ENCODE measurements at regions not wholly inside any gene's neighbourhood (a gene's known extent, or its start where the extent isn't known, plus 50 kb on each side); places are given as distances from the start of the nearest gene placed in this dataset.

- TF ChIP-seq POLR2AphosphoS5 (IDR thresholded peaks at IDR 0.05) (no peak), POLR2A (IDR thresholded peaks at IDR 0.05; ENCODE audit: low read depth) (no peak), CTCF (IDR thresholded peaks at IDR 0.05) (no peak), EP300 (IDR thresholded peaks at IDR 0.05) (no peak)
- H3K4me1 ChIP-seq: no peaks in the 10 kb centered on the region
- intact Hi-C loops (cut with DNase I): no loop called here
- no peak overlapping the region for H3K4me3 ChIP-seq
- H3K36me3 ChIP-seq: no peaks in the 10 kb centered on the region
- H3K9me3 ChIP-seq: no peaks in the 10 kb centered on the region
- no peak for DNase-seq (ENCODE audit: extremely low spot score)
- peaks cover 0 to 33% (median 0%) of the 10 kb centered on the region in 4 donors for H3K27me3 ChIP-seq
- no peak overlapping the region for H3K27ac ChIP-seq (replicated peaks in 1 of 4)
- WGBS: 76% methylated on average over 4 of the region's 4 CpGs
Observed at GRCh38 chr10:71006506-71006905, 118.1 kb upstream of the PCBD1 start.

GRCh38 chr10:71007516-71007915, 119.2 kb upstream of the PCBD1 start:
- Histone ChIP-seq H3K36me3 (no peaks in the 10 kb centered on the region), H3K27ac (replicated peaks in 1 of 4) (no peak overlapping the region), H3K27me3 (peaks cover 0 to 33% (median 0%) of the 10 kb centered on the region in 4 donors), H3K4me3 (no peak overlapping the region), H3K9me3 (no peaks in the 10 kb centered on the region), H3K4me1 (no peaks in the 10 kb centered on the region)
- no peak for DNase-seq (ENCODE audit: extremely low spot score)
- 81% methylated on average over 4 of the region's 4 CpGs for WGBS
- intact Hi-C loops (cut with DNase I): no loop called here
- no peak for TF ChIP-seq POLR2A (IDR thresholded peaks at IDR 0.05; ENCODE audit: low read depth)
- TF ChIP-seq POLR2AphosphoS5 (IDR thresholded peaks at IDR 0.05): no peak
- TF ChIP-seq CTCF (IDR thresholded peaks at IDR 0.05): no peak

DNA sequence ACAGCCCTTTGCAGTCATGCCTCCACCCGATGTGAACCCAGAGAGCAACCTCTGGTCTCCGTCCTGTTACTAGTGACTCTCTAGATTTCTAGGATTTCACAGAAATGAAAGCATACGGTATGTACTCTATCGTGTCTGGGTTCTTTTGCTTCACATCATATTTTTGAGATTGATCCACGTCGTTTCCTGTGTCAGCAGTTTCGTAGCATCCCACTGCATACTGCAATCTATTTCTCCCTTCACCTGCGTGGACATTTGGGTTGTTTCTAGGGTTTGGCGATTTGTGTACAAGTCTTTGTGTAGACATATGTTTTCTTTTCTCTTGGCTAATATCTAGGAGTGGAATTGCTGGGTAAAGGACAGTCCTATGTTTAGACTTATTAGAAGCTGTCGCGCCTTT, 119.8 kb upstream of the PCBD1 start:
- Histone ChIP-seq H3K4me1 (no peaks in the 10 kb centered on the region), H3K9me3 (no peaks in the 10 kb centered on the region), H3K27me3 (peaks cover 0 to 33% (median 0%) of the 10 kb centered on the region in 4 donors), H3K27ac (replicated peaks in 1 of 4) (no peak overlapping the region), H3K36me3 (no peaks in the 10 kb centered on the region), H3K4me3 (no peak overlapping the region)
- no peak for DNase-seq (ENCODE audit: extremely low spot score)
- intact Hi-C loops (cut with DNase I): no loop called here
- 87% methylated on average over 11 of the region's 11 CpGs for WGBS
- TF ChIP-seq EP300 (IDR thresholded peaks at IDR 0.05) (no peak), POLR2AphosphoS5 (IDR thresholded peaks at IDR 0.05) (no peak), CTCF (IDR thresholded peaks at IDR 0.05) (no peak), POLR2A (IDR thresholded peaks at IDR 0.05; ENCODE audit: low read depth) (no peak)

DNA sequence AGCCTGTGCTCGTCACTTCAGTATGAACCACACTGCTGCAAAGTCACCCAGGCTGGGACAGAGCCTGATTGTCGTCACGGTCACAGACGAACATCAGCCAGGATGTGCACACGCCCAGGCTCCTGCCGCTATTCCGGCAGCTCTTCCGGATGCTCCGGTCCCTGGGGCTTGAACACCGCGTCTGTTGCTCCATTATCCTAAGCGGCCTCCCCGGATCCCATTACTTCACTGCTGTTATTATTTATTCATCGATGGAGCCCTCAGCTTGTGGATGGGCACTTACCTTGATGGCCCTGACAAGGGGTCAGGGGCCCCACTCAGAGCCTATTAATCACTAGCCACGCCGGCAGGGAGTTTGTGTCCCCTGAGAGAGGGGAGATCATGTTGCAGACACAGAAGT, 120.8 kb upstream of the PCBD1 start:
- intact Hi-C loops (cut with DNase I): no loop called here
- no peak for TF ChIP-seq EP300 (IDR thresholded peaks at IDR 0.05)
- no peak for TF ChIP-seq CTCF (IDR thresholded peaks at IDR 0.05)
- no peak for TF ChIP-seq POLR2AphosphoS5 (IDR thresholded peaks at IDR 0.05)

GRCh38 chr10:71010730-71011129, 122.4 kb upstream of the PCBD1 start:
- no peak overlapping the region for H3K4me3 ChIP-seq
- H3K4me1 ChIP-seq: no peaks in the 10 kb centered on the region
- peaks cover 0 to 29% (median 0%) of the 10 kb centered on the region in 4 donors for H3K27me3 ChIP-seq
- intact Hi-C loops (cut with DNase I): no loop called here
- no peak overlapping the region for H3K27ac ChIP-seq (replicated peaks in 1 of 4)
- H3K9me3 ChIP-seq: no peaks in the 10 kb centered on the region
- DNase-seq (ENCODE audit: extremely low spot score): no peak
- TF ChIP-seq POLR2A (IDR thresholded peaks at IDR 0.05; ENCODE audit: low read depth): no peak
- no peak for TF ChIP-seq POLR2AphosphoS5 (IDR thresholded peaks at IDR 0.05)
- TF ChIP-seq CTCF (IDR thresholded peaks at IDR 0.05): no peak
- TF ChIP-seq EP300 (IDR thresholded peaks at IDR 0.05): no peak
- H3K36me3 ChIP-seq: no peaks in the 10 kb centered on the region
- WGBS: 65% methylated on average over 4 of the region's 4 CpGs

More for the DNA sequence above, 120.8 kb upstream of the PCBD1 start:
- Histone ChIP-seq H3K9me3 (no peaks in the 10 kb centered on the region), H3K27ac (replicated peaks in 1 of 4) (no peak overlapping the region), H3K4me1 (no peaks in the 10 kb centered on the region), H3K27me3 (peaks cover 0 to 33% (median 0%) of the 10 kb centered on the region in 4 donors), H3K4me3 (no peak overlapping the region), H3K36me3 (no peaks in the 10 kb centered on the region)
- DNase-seq (ENCODE audit: extremely low spot score): no peak
- 71% methylated on average over 15 of the region's 16 CpGs for WGBS
